ENCODE measurements at regions not wholly inside any gene's neighbourhood (a gene's known extent, or its start where the extent isn't known, plus 50 kb on each side); places are given as distances from the start of the nearest gene placed in this dataset.

GRCh38 chr14:94938016-94938415, 168.1 kb upstream of the GSC start:
- no peak for TF ChIP-seq CTCF (IDR thresholded peaks at IDR 0.05; ENCODE audit: control insufficient read depth, extremely low read depth, insufficient read depth)
- H3K4me3 ChIP-seq (ENCODE audit: low read depth, low read length) = no peak overlapping the region
- DNase-seq (ENCODE audit: low read depth) = no peak

GRCh38 chr14:94936901-94937685, 167.2 kb upstream of the GSC start:
- no peak overlapping the region for H3K4me3 ChIP-seq (ENCODE audit: low read depth, low read length)
- TF ChIP-seq CTCF (IDR thresholded peaks at IDR 0.05; ENCODE audit: control insufficient read depth, extremely low read depth, insufficient read depth) = no peak
- no peak for DNase-seq (ENCODE audit: low read depth)

GRCh38 chr14:94936401-94936892, 166.5 kb upstream of the GSC start:
- no peak for DNase-seq (ENCODE audit: low read depth)
- no peak overlapping the region for H3K4me3 ChIP-seq (ENCODE audit: low read depth, low read length)
- TF ChIP-seq CTCF (IDR thresholded peaks at IDR 0.05; ENCODE audit: control insufficient read depth, extremely low read depth, insufficient read depth) = no peak

GRCh38 chr14:94935706-94936300, 165.9 kb upstream of the GSC start:
- TF ChIP-seq CTCF (IDR thresholded peaks at IDR 0.05; ENCODE audit: control insufficient read depth, extremely low read depth, insufficient read depth) = no peak
- DNase-seq (ENCODE audit: low read depth) = no peak
- no peak overlapping the region for H3K4me3 ChIP-seq (ENCODE audit: low read depth, low read length)

GRCh38 chr14:94934276-94934810, 164.4 kb upstream of the GSC start:
- DNase-seq (ENCODE audit: low read depth) = peak; percentile 2
- TF ChIP-seq CTCF (IDR thresholded peaks at IDR 0.05; ENCODE audit: control insufficient read depth, extremely low read depth, insufficient read depth) = no peak
- no peak overlapping the region for H3K4me3 ChIP-seq (ENCODE audit: low read depth, low read length)

- TF ChIP-seq CTCF (IDR thresholded peaks at IDR 0.05; ENCODE audit: control insufficient read depth, extremely low read depth, insufficient read depth) = no peak
- no peak overlapping the region for H3K4me3 ChIP-seq (ENCODE audit: low read depth, low read length)
- DNase-seq (ENCODE audit: low read depth) = peak; percentile 28
Observed at GRCh38 chr14:94933486-94933885, 163.6 kb upstream of the GSC start.

Measured in LNCaP clone FGC (cell line).